ENCODE measurements at regions not wholly inside any gene's neighbourhood (a gene's known extent, or its start where the extent isn't known, plus 50 kb on each side); places are given as distances from the start of the nearest gene placed in this dataset.

GRCh38 chr2:118171546-118171945, 83.3 kb downstream of the INSIG2 start:
- no peaks in the 10 kb centered on the region for H3K9me3 ChIP-seq
- H3K36me3 ChIP-seq (replicated peaks in 1 of 2; ENCODE audit: control insufficient read depth in 1 of 2, insufficient read depth in 2 of 2, low read length in 1 of 2) = no peaks in the 10 kb centered on the region
- H3F3A ChIP-seq (replicated peaks; ENCODE audit: insufficient read depth) = no peaks in the 10 kb centered on the region
- no peak for TF ChIP-seq USF2 (IDR thresholded peaks at IDR 0.05; ENCODE audit: borderline replicate concordance, low read depth, low read length)
- no peak for TF ChIP-seq ELF1 (IDR thresholded peaks at IDR 0.05)
- TF ChIP-seq IRF3 (IDR thresholded peaks at IDR 0.05; ENCODE audit: low read depth, low read length) = no peak
- TF ChIP-seq TEAD4 (IDR thresholded peaks at IDR 0.05; ENCODE audit: borderline replicate concordance, insufficient read depth) = no peak
- no peak for TF ChIP-seq MEF2A (IDR thresholded peaks at IDR 0.05; ENCODE audit: borderline replicate concordance, low read depth)
- TF ChIP-seq POLR2AphosphoS5 (IDR thresholded peaks at IDR 0.05; ENCODE audit: low read depth, low read length) = no peak
- no peak for TF ChIP-seq NRF1 (IDR thresholded peaks at IDR 0.05; ENCODE audit: low read depth, low read length)
- no peak for TF ChIP-seq GATA2 (CRISPR knock-in tag; IDR thresholded peaks at IDR 0.05)
- TF ChIP-seq RFX5 (IDR thresholded peaks at IDR 0.05; ENCODE audit: low read length) = no peak
- no peak for TF ChIP-seq TAF1 (IDR thresholded peaks at IDR 0.05; ENCODE audit: borderline replicate concordance, low read depth, low read length)
- no peak for TF ChIP-seq ZBTB33 (IDR thresholded peaks at IDR 0.05; ENCODE audit: borderline replicate concordance, low read depth)
- TF ChIP-seq NFIC (IDR thresholded peaks at IDR 0.05; ENCODE audit: borderline replicate concordance) = no peak
- ChIA-PET CTCF (no interaction called here), POLR2A (no interaction called here)
- no peaks in the 10 kb centered on the region for H3K4me1 ChIP-seq (ENCODE audit: control insufficient read depth in 1 of 2, insufficient read depth in 2 of 2, low read depth in 1 of 2, low read length in 1 of 2)
- no peaks in the 10 kb centered on the region for H3K79me2 ChIP-seq (ENCODE audit: insufficient read depth)
- no peak overlapping the region for H3K9ac ChIP-seq
- H3K4me2 ChIP-seq = no peak overlapping the region
- no peaks in the 10 kb centered on the region for H3K9me2 ChIP-seq
- H3K27ac ChIP-seq (ENCODE audit: low read depth in 2 of 2, low read length in 1 of 2) = no peak overlapping the region
- H3K4me3 ChIP-seq (ENCODE audit: low read depth in 2 of 2, low read length in 1 of 2) = no peak overlapping the region
- no peaks in the 10 kb centered on the region for H4K20me1 ChIP-seq (ENCODE audit: insufficient read depth)
- H3K27me3 ChIP-seq (ENCODE audit: insufficient read depth) = peaks cover 6% of the 10 kb centered on the region; the same call in 1 of the 2 replicates
- 31% methylated on average over 2 of the region's 2 CpGs for WGBS (ENCODE audit: low lambda C conversion rate)
- DNase-seq = no peak
- H2AFZ ChIP-seq (ENCODE audit: low read depth) = no peak overlapping the region

- ChIA-PET CTCF (no interaction called here), POLR2A (no interaction called here)
- Histone ChIP-seq H3K9me3 (no peaks in the 10 kb centered on the region), H3K4me1 (ENCODE audit: control insufficient read depth in 1 of 2, insufficient read depth in 2 of 2, low read depth in 1 of 2, low read length in 1 of 2) (no peaks in the 10 kb centered on the region), H3K9me2 (no peaks in the 10 kb centered on the region), H3K27ac (ENCODE audit: low read depth in 2 of 2, low read length in 1 of 2) (no peak overlapping the region), H3F3A (replicated peaks; ENCODE audit: insufficient read depth) (no peaks in the 10 kb centered on the region), H3K36me3 (replicated peaks in 1 of 2; ENCODE audit: control insufficient read depth in 1 of 2, insufficient read depth in 2 of 2, low read length in 1 of 2) (no peaks in the 10 kb centered on the region), H3K27me3 (ENCODE audit: insufficient read depth) (no peaks in the 10 kb centered on the region), H3K79me2 (ENCODE audit: insufficient read depth) (no peaks in the 10 kb centered on the region), H3K9ac (no peak overlapping the region), H4K20me1 (ENCODE audit: insufficient read depth) (no peaks in the 10 kb centered on the region), H3K4me2 (no peak overlapping the region), H2AFZ (ENCODE audit: low read depth) (no peak overlapping the region), H3K4me3 (ENCODE audit: low read depth in 2 of 2, low read length in 1 of 2) (no peak overlapping the region)
- 25% methylated on average over 6 of the region's 6 CpGs for WGBS (ENCODE audit: low lambda C conversion rate)
- DNase-seq = no peak
- TF ChIP-seq TCF12 (IDR thresholded peaks at IDR 0.05) = no peak
- no peak for TF ChIP-seq SIN3A (IDR thresholded peaks at IDR 0.05; ENCODE audit: borderline replicate concordance, low read depth, low read length)
- TF ChIP-seq CHD2 (IDR thresholded peaks at IDR 0.05; ENCODE audit: low read length, partially characterized antibody) = no peak
- no peak for TF ChIP-seq YY1 (IDR thresholded peaks at IDR 0.05; ENCODE audit: low read depth)
- no peak for TF ChIP-seq RXRA (IDR thresholded peaks at IDR 0.05; ENCODE audit: borderline replicate concordance, low read depth)
- no peak for TF ChIP-seq FOXM1 (IDR thresholded peaks at IDR 0.05; ENCODE audit: low read depth)
- TF ChIP-seq TAF1 (IDR thresholded peaks at IDR 0.05; ENCODE audit: borderline replicate concordance, low read depth, low read length) = no peak
- TF ChIP-seq POLR2AphosphoS5 (IDR thresholded peaks at IDR 0.05; ENCODE audit: low read depth, low read length) = no peak
- TF ChIP-seq IRF3 (IDR thresholded peaks at IDR 0.05; ENCODE audit: low read depth, low read length) = no peak
- TF ChIP-seq JUND (IDR thresholded peaks at IDR 0.05) = no peak
- TF ChIP-seq FOSL2 (IDR thresholded peaks at IDR 0.05; ENCODE audit: borderline replicate concordance, low read depth) = no peak
- no peak for TF ChIP-seq ZBTB33 (IDR thresholded peaks at IDR 0.05; ENCODE audit: borderline replicate concordance, low read depth)
- TF ChIP-seq MAX (IDR thresholded peaks at IDR 0.05; ENCODE audit: low read depth) = no peak
- no peak for TF ChIP-seq ELF1 (IDR thresholded peaks at IDR 0.05)
These were observed 81.2 kb downstream of the INSIG2 start for GRCh38 chr2:118169359-118170005.
